Hippocampal formation (tissue), 2 donors: ENCODE measurements at regions not wholly inside any gene's neighbourhood (a gene's known extent, or its start where the extent isn't known, plus 50 kb on each side); places are given as distances from the start of the nearest gene placed in this dataset.
"Not testable (repeated sequence)": the region's sequence is repeated elsewhere in the genome, so short reads cannot be mapped to it uniquely, and the experiment has no call there.

Source experiments
- DNase-seq, 2 donors: peaks; one replicate each; lab custom pipeline; 2025; lab: John Stamatoyannopoulos, UW

DNA sequence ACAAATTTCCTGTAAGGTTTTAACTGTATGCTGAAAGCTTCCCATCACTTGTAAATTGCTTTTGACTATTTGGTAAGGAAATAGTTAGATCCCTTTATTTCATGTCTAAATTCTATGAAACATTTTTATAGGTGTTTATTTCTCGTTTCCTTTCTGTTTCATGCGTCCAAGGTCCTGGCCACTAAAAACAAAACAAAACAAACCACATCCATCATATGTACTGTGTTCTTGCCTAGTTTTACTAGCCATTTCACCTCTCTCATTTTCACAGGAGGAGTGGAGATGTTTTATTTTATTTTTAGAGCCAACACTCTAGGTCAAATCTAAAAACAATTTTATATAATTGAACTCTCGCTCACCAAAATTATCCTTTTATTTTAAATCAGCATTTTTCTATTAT is 375.2 kb upstream of the CTSO start:
- DNase-seq = no peak

DNA sequence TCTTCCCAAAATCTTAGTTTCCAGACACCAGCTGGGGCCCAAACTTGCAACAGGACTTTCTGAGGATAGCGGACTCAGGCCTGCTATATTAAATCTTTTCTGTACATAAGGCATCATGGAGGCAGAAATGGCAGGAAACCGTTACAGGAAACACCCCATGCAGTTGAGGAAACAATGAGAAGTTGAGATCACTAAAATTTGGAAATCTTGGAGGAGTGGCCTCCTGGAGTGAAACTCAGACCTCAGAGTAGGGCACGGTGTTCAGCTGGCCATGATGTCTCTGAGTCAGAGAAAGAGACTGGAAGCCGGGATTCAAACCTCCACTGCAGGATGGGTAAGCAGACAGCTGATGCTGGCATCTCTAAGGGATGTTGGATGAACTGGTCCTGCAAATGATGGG is 372.6 kb upstream of the CTSO start:
- DNase-seq = no peak

DNA sequence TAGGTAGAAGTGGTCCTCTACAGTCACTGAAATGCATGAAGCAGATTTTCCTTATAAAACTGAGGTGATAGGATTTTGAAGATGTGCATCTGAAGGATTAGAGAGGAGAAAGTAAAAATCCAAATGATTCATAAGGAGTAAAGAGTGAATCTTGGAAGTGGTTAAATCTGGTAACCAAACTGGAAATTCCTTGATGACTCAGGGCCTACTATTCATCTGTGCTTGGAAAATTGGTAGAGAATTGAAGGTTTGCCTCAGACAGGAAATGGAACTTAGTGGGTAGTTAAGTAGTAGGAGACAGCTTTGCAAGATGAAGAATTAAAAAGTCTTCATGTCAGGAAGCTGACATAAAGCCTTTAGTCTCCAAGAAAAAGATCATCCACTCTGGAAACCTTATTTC is 368.9 kb upstream of the CTSO start:
- no peak for DNase-seq

DNA sequence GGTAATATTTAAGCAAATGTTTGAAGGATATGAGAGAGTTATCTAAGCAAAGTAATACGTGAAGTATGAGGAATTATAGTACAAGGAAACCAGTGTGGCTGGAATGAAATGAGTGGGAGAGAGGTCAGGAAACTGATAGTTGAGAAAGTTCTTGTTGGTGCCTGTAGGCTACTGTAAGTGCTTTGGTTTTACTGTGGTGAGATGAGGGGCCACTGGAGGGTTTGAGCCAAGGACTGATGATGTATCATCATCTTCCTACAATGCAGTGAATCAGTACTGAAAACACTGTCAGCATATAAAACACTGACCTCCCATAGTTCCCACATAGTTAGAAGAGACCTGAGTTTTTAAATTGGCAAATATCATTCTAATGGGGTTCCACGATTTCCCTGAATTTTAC is 367.5 kb upstream of the CTSO start:
- no peak for DNase-seq

DNA sequence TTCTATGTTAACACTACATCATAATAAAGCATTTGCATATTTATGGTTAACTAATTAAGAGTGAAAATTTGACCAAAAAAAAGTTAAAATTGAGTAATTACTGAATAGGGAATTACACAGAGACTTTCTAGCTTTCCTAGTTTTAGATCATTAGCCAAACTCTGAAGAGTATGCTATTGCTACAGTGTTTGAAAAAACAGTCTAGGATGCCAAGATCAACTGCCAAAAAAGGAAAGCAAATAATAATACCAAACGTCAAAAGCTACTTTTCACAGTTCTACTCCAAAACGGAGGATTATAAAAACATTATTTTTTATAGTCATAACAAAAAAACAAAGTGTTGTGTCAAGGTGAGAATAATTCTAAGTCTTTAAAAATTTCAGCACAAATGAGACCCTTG is 359.8 kb upstream of the CTSO start:
- no peak for DNase-seq

DNA sequence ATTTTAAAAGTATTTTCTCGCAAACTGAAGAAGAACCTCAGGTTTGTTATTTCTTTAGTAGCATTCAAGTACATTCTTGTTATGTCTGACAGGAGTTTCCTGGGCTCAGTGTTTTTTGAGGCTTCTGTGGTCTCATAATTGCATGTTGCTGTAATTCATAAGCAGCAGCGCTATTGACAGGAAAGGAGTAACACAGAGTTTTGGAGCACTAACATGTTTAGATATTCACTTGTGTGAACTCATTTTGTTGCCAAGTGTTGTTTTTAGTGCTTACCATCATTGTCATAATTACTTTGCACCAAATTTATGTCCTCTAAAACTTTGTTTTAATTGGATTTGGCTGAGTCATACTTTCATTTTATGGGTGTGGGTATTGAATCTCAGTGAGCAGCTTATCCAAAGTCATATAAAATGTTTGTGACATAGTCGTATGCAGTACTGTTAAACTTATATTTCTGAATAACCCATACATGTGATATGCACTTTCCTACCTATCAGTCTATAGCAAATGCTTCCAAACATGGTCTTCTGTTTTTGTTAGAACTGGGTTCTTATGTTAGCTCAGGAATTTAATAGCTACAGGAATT is 358.7 kb upstream of the CTSO start:
- no peak for DNase-seq

DNA sequence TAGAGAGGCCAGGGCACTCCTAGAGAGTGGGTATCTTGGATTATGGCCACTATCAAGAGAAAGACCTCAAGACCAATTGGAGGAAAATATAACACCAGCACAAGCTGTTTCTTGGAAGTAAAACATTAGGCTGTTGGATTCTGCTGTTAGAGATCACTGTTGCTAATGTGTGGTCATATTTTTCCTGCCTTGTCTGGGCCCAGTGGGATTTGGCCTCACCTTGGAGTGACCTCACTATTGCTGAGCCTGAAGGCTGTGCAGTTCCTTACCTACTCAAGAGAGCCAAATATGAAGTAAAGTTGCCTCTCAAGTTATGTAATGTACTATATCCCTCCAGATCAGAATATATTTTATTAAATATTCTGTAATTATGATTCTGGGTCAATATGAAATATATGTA is 355.4 kb upstream of the CTSO start:
- no peak for DNase-seq

DNA sequence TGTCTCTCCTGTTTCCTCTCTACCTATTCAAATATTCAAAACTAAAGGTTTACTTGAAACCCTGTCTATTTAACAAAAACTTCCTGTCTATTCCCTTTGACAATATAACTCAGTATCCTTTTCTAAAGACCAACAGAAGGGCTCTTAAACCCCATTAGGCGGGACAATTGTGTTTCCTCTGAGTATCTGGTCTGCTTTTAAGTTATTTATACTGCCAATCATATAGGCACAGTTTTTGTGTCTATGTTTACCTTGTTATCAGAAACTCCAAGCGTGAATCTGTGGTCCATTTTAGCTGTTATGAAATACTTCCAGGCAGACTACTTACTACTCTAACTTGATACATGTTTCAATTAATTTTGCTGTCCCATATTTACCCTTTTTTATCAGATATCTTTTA is 350.0 kb upstream of the CTSO start:
- no peak for DNase-seq

DNA sequence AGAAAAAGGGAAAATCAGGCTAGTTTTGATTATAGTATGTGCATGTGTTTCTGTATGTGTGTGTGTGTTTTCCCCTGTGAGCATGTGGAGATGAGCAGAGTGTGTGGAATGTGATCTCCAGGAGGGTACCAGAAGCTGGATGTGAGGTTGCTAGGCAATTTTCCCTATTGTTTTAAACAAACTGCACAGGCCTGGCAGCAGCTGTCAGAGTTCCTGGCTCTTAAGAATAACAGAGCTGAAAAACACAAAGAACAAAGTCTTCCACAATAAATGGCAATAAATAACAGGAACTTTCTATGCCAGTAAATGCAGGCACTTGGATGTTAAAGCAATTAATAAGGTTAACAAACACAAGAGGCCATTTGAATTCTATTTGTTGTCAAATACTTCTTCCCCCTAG is 344.6 kb upstream of the CTSO start:
- DNase-seq = peak in 1 of 2 donors; percentile 54

DNA sequence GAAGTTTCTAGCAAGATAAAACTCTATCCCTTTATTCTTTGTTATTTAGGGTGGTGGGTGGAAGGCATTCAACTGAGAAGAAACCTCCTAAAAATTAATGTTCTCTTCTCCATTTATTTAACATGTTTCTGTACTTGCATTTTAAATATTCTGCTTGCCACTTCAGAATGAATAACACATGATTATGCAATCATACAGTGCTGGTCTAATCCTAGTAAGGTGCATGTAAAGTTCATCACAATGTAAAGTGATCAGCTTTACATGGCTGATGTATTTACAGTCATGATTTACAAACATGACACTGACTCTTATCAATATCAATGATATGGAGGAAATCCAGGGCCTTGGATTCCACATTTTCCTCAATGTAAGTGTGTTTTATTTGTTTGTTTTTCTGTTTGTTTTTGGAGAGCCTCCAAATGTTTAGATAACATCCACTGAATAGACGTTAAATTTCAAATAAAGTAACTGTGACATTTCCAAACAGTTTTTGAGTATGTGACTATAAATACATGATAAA is 342.1 kb upstream of the CTSO start:
- DNase-seq = no peak

DNA sequence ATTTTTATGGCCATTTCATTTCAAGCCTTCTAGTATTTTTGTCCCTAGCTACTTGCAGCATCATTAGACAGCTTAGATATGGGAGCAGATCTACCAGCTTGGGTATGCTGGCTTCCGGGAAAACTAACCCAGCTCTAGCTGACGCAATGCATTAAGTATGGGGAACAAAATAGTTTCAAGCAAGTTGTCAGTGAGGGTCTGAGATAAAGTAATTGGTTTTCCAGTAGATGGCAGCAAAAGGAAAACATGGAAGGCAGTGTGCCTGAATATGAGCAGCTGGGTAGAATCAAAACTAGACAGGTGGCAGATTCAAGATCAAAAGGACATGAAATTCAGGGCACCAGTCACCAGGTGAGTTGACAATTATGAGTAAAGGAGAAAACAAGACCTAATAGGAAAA is 340.9 kb upstream of the CTSO start:
- DNase-seq = no peak

DNA sequence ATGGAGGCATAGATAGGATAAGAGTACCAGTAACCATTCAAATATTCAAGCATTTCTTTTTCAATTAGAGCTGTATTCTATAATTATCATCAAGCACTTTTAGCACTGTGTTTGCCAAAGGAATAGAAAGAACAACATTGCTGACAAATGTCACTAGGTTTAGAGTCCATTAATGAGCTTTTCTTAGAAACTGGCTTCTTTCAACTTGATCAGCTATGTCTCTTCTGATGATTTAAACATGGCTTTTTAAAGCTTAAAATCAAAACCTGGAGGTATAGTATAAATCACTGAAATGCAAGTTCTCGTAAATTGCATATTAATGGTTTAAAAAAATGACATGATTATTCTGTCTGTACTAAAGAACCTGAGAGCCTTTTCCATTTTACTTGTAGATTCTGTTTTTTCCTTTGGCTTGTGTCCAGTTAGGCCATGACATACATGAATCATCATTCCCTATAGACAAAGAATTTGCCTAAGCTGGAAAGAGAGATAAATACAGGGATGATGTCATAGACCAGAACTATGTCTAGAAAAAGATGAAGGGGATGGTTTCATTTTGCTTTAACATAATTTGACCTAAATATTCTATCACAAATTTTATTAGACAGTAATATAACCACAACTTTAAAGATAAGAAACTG is 340.1 kb upstream of the CTSO start:
- DNase-seq = no peak

DNA sequence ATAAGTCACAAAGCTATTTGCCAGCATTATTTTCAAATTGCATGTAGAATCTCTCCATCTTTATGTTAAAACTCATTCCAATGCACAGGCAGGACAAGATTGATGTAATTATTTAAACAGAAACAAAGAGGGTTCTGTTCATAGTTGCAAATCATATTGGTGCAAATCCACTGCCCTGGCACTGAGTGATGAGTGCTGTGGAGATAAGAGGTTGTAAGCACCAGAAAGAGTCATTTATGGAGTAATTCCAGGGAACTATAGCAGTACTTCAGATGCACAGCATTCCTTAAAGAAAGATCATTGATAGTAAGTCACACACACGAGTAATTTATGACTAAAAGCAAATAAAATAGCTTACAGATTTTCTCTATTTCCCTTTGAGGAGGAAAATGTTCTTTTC is 337.7 kb upstream of the CTSO start:
- DNase-seq = no peak

DNA sequence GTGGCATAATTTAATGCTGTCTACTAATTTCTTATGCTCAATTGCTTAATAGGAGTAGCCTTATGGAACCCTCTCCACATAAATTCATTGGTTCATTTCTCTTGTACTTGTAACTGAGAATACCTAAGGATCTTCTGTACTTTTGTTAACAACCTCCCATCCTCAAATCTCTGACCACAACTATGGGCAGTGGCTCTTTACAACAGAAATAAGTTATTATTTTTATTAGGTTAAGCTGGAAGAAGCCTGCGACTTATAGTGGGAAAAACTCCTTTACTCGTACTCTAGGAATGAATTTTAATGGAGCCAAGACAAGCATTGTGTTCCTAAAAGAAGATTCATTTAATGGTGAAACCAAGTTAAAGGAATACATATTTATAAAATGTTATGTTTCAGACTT is 337.1 kb upstream of the CTSO start:
- DNase-seq = no peak

DNA sequence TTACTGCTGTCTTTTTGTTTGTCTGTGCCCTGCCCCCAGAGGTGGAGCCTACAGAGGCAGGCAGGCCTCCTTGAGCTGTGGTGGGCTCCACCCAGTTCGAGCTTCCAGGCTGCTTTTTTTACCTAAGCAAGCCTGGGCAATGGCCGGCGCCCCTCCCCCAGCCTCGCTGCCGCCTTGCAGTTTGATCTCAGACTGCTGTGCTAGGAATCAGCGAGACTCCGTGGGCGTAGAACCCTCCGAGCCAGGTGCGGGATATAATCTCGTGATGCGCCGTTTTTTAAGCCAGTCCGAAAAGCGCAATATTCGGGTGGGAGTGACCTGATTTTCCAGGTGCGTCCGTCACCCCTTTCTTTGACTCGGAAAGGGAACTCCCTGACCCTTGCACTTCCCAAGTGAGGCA is 336.4 kb upstream of the CTSO start:
- DNase-seq = not testable (repeated sequence)

DNA sequence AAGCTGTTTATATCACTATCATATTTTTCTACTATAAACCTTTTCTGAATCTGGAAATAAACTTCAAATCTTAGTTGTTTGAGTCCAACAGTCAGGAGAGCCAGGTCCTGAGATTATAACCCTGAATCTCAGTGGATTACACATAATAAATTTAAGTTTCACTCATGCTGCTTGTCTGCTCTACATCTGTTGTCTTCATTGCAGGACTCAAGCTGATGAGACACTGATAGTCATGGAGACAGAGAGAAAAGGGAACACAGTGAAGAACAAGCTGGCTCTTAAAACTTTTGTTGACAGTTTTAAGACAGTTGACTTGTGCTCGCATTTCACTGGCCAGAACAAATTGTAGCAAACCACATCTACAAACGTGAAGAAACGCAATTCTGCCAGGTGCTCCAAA is 327.0 kb upstream of the CTSO start:
- DNase-seq = no peak

DNA sequence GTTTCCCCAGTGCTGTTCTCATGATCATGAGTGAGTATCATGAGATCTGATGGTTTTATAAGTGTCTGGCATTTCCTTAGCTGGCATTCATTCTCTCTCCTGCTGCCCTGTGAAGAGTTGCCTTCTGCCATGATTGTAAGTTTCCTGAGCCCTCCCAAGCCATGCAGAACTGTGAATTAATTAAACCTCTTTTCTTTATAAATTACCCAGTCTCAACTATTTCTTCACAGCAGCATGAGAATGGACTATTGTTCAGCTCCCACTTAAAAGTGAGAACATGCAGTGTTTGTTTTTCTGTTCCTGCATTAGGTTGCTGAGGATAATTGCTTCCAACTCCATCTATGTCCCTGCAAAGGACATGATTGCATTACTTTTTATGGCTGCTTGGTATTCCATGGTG is 311.7 kb upstream of the CTSO start:
- no peak for DNase-seq

DNA sequence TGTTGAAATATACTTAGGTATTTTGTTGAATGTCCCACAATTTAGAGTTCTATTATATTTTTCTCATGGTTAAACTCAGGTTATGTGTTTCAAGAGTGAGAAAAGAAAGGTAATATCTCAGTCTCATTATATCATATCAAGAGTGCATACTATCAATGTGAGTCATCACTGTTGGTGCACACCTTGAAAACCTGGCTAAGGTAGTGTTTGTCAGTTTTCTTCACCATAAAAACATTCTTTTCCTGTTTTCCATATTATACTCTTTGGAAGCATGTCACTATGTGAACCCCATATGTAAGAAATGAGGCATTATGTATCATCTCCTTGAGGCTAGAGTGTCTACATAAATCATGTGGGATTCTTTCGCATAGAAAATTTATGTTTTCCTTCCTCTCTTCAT is 307.6 kb upstream of the CTSO start:
- no peak for DNase-seq

DNA sequence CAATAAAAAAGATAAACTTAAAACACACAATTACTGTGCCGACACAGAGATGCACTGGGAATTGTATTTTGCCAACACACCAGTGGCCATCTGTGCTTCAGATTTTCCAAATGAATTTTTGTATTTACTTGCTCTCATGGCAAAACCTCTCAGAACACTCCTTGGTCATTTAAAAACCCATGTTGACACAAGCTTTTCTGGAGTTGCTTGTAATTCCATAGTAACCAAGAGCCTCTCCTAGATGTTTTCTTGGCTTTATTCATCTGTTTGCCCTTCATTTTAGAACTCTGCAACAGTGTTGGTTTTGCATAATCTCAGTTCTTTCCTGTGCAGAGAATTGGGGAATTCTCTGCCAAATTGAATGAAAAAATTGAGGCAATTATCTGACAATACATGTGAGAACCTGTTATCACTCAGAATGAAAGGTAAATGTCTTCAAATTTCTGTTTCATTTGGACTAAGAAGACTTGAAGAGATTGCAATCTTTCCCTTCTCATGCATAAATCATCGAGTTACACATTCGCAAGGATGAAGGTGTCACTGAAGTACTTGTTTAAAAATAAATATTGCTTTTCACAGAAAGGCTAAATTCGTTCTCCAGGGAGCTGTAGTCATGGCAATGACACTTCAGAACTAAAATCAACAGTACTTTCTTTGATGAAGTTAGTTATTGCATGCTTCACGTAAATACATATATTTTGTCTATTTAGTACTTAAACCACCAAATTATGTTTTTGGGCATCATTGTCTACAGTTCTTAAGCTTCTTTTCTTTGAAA is 301.8 kb upstream of the CTSO start:
- no peak for DNase-seq

DNA sequence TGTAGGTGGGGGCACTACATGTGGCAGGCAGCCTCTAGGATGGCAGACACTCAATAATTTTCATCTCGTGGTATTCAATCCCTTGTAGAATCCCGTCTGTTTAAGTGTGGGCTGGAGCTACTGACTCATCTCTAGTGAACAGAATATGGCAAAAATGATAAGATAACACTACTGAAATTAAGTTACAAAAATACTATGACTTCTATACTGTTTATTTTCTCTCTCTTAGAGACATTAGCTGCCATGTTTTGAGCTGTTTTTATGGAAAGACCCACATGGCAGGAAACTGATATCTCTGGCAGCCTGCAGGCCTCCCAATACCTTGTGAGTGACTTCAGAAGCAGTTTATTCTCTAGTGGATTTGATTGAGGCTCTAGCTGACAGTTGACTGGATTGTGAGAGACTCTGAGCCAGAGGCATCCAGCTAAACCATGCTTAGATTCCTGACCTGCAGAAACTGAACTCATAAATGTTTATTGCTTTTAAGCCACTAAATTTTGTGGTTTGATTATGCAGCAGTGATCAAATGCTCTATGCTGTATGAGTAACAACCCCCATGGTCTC is 298.8 kb upstream of the CTSO start:
- DNase-seq = peak in 1 of 2 donors; percentile 31

DNA sequence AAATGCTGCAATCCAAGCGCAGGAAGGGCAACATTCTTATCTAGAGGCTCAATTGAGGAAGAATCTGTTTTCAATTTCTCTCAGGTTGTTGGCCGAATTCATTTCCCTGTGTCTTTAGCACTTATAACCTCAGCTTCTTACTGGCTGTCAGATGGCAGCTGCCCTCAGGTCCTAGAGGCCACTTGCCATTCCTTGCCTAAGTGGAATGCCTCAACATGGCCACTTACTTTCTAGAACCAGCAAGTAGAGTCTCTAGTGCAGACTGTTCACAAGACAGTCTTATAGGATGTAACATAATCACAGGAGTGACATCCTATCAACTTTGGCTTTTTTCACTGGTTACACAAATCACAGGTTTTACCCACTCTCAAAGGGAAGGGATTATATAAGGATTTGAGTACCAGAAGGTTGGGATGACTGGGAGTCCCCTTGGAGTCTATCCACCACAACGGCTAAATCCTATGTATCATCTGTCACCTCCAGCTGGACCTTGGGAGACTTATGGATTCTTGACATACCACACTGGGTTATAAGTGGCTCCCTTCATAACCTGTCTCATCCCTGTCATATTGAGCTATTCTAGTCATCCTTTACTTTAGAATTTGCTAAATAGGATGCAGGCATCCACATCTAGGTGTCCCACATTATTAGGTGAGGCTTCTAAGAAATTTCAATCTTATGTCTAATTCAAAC is 297.9 kb upstream of the CTSO start:
- no peak for DNase-seq

DNA sequence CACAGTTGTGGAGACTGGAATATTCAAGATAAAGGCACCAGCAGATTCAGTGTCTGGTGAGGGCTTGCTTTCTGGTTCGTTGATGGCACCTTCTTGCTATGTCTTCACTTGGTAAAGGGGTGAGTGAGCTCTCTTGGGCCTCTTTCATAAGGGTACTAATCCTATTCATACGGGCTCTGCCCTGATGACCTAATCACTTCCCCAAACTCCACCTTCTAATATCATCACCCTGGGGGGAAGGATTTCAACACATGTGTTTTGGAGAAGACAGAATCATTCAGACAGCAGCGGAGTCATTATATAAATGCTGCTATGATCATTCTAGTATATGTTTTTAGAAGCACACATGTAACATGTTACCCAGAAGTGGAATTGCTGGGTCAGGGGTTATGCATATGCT is 295.3 kb upstream of the CTSO start:
- DNase-seq = no peak
